Kidney epithelial cell (primary cell): ENCODE measurements at regions not wholly inside any gene's neighbourhood (a gene's known extent, or its start where the extent isn't known, plus 50 kb on each side); places are given as distances from the start of the nearest gene placed in this dataset.

Source experiments
- DNase-seq: peaks from one replicate; pipeline ENCODE4 v3.0.0-alpha.2; 2010; ENCODE audit warnings: low read depth
- H3K27me3 ChIP-seq: 2 replicates; pipeline ENCODE4 v1.6.0; 2011; ENCODE audit warnings: low read length; ENCODE audit not compliant: control insufficient read depth, insufficient read depth
- H3K36me3 ChIP-seq: 2 replicates; pipeline ENCODE4 v1.5.1; 2011; ENCODE audit warnings: low read length; ENCODE audit not compliant: control insufficient read depth, insufficient read depth
- H3K4me3 ChIP-seq: 2 replicates; pipeline ENCODE4 v1.5.1; 2011; ENCODE audit warnings: low read depth, mild to moderate bottlenecking, control low read depth, low read length
- TF ChIP-seq, protein P1 (sequence below): IDR thresholded peaks from 2 replicates; pipeline ENCODE4 v1.5.1; 2011; ENCODE audit warnings: mild to moderate bottlenecking, moderate library complexity, low read length, control low read depth, inconsistent platforms; ENCODE audit not compliant: insufficient read depth, poor library complexity, severe bottlenecking

DNA sequence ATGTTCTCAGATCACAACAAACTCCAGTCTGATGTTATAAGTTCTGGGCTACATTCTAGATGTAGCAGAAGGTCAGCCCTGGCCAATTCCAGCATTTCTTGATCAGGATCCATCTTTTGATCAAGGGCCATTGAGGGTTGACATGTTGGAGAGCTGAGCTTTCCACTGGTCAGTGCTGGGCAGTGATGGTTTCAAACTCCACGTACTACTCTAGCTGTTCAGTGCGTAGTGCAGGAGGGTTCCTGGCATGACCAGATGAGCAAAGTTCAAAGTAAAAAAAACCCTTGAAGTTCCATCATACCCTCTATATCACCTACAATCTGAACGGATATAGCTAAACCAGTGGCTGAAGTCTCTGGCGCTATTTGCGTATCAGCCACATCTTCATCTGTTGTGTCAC lies 210.4 kb upstream of the OSR1 start:
- TF ChIP-seq, protein P1, sequence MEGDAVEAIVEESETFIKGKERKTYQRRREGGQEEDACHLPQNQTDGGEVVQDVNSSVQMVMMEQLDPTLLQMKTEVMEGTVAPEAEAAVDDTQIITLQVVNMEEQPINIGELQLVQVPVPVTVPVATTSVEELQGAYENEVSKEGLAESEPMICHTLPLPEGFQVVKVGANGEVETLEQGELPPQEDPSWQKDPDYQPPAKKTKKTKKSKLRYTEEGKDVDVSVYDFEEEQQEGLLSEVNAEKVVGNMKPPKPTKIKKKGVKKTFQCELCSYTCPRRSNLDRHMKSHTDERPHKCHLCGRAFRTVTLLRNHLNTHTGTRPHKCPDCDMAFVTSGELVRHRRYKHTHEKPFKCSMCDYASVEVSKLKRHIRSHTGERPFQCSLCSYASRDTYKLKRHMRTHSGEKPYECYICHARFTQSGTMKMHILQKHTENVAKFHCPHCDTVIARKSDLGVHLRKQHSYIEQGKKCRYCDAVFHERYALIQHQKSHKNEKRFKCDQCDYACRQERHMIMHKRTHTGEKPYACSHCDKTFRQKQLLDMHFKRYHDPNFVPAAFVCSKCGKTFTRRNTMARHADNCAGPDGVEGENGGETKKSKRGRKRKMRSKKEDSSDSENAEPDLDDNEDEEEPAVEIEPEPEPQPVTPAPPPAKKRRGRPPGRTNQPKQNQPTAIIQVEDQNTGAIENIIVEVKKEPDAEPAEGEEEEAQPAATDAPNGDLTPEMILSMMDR = no peak

DNA sequence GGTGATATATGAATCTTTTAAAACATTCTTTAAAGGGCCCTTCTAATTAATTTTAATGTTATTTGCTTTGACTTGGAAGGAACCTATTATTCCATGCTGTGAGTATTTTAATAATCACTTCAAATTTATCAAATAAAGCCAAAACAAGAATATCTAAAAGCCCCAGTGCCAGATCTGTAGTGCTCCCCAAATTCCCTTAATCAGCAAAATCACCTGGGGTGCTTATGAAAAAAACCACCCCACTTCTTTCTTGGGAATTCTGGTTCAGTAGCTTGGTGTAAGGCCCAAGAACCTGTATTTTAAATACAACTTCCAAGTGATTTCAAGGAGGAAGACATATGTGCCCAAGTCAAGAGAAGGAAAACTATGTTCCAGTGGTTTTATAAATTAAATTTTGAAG lies 202.4 kb upstream of the OSR1 start:
- no peak for DNase-seq
- TF ChIP-seq, protein P1 = no peak
- no peak overlapping the region for H3K4me3 ChIP-seq

More for the DNA sequence above, 210.4 kb upstream of the OSR1 start:
- DNase-seq = no peak
- no peak overlapping the region for H3K4me3 ChIP-seq
- H3K36me3 ChIP-seq = no peaks in the 10 kb centered on the region
- H3K27me3 ChIP-seq = no peaks in the 10 kb centered on the region

DNA sequence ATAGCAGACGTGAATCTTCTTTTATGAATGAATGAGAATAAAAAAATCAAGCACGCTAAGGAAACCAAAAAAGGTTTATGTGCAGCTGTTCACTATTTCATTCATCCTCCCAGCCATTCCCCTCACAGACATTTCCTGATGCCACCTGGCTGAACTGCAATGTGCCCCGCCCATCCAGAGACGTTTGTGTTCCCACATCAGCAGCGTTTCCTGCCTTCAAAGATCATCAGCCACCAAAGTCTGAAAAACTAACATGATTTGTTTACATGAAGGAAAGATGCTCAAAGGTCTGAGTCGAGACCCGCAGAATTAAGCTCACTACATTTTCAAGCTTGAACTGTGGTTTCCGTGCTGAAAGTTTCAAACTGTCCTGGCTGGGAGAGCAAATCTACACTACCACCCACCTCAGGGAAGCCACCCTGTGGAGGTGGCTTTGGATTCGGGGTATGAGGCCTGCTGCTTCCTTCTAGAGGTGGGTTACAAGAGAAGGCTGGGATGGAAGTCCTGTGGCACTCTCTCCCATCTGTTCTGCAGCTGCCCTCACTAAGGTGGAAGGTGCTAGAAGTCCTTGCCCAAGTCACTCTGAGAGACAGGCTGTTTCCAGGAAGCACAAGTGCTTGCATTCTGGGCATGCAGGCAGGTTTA lies 201.3 kb upstream of the OSR1 start:
- TF ChIP-seq, protein P1 = no peak
- Histone ChIP-seq H3K4me3 (no peak overlapping the region), H3K27me3 (no peaks in the 10 kb centered on the region), H3K36me3 (no peaks in the 10 kb centered on the region)
- no peak for DNase-seq

More for the DNA sequence above, 202.4 kb upstream of the OSR1 start:
- H3K27me3 ChIP-seq = no peaks in the 10 kb centered on the region
- no peaks in the 10 kb centered on the region for H3K36me3 ChIP-seq

DNA sequence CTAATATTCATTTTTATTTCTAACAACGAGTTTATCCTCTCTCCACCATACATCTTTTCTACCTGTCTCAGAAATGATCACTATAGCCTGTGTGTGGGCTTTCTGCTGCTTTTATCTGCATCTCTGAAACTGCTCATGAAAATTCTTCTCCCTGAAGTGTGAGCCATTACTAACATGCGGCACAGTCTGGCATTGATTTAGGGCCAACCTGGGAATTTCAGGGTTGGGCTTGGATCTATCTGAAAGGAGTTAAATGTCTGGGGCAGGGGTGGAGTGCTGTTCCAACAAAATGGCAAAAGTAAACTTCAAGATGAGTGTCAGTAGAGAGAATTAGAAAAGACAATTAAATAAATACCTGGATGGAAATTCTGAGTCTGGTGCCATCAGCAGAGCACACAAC lies 198.2 kb upstream of the OSR1 start:
- no peaks in the 10 kb centered on the region for H3K36me3 ChIP-seq
- no peak overlapping the region for H3K4me3 ChIP-seq
- no peaks in the 10 kb centered on the region for H3K27me3 ChIP-seq
- DNase-seq = no peak
- TF ChIP-seq, protein P1 = no peak

DNA sequence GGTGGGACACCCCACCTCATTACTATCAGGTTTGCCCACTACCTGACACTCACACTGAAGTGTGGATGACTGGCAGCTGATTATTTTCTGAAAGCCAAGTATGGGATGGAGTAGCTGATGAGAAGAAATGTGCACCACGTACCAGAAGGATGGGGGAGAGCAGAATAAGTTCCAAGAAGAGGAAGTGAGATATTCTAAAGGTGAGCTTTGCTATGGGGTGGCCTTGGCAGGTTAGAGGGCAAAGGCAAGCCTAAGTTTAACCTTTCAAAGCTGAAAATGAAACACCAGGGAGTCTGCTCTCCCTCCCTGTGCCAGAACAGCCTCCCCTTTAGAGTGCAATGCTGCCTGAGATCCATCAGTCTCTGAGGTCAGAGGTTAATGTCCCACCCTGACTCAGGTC lies 196.1 kb upstream of the OSR1 start:
- no peaks in the 10 kb centered on the region for H3K36me3 ChIP-seq
- no peak overlapping the region for H3K4me3 ChIP-seq
- TF ChIP-seq, protein P1 = no peak
- no peaks in the 10 kb centered on the region for H3K27me3 ChIP-seq
- no peak for DNase-seq

DNA sequence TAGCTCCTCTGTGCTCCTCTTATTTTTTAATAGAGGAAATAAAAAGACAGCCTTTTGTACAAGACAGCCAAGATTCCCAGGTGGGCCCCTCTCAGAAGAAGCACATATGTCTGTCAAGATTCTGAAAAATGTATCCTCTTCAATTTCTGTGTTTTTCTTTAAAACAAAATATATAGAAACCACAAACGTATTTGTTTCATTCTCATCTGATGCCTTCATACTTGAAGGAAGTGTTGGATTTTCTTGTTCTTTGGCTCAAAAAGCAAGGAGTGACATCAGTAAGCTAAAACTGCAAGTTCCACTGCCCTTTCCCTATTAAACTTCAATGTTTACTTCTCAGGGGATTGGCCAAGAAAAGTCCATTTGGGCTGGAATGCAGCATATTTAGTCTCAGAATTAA lies 193.8 kb upstream of the OSR1 start:
- H3K36me3 ChIP-seq = no peaks in the 10 kb centered on the region
- H3K27me3 ChIP-seq = no peaks in the 10 kb centered on the region
- no peak for DNase-seq
- TF ChIP-seq, protein P1 = no peak
- H3K4me3 ChIP-seq = no peak overlapping the region
